Spleen (tissue), 7 donors: ENCODE measurements at regions not wholly inside any gene's neighbourhood (a gene's known extent, or its start where the extent isn't known, plus 50 kb on each side); places are given as distances from the start of the nearest gene placed in this dataset.

ENCODE experiments used
- POLR2A ChIP-seq, 3 donors: fragments of 450-650 bp; IDR thresholded peaks; one replicate each; pipeline ENCODE4 v1.5.1; 2017; ENCODE audit warnings: antibody characterized with exemption in 3 of 3, mild to moderate bottlenecking in 1 of 3
- POLR2AphosphoS5 ChIP-seq, 3 donors: sonication (generic); formaldehyde crosslinking; IDR thresholded peaks; one replicate each; pipeline ENCODE4 v1.5.1; 2017; ENCODE audit warnings: antibody characterized with exemption in 3 of 3
- TF ChIP-seq, protein P1 (sequence below), 11 experiments: fragments of 200-600 bp in 7 of 11; fragments of 450-650 bp in 4 of 11; sonication (generic) in 4 of 11; IDR thresholded peaks in 8 of 11; conservative IDR thresholded peaks in 3 of 11; 1 replicate in 7 of 11; 2 replicates in 4 of 11; pipeline versions ENCODE4 v1.4.0 to v1.8.0; 2016 to 2021; ENCODE audit warnings: antibody characterized with exemption in 11 of 11, inconsistent platforms in 4 of 11, mild to moderate bottlenecking in 1 of 11
- donor health status: DM: no; HTN: no; CAD: no; lungs with moderate emphysema.
- donor health status: DM: no; HTN: no; CAD: no.
- donor health status: DM: no; HTN: no; CAD: no.

GRCh38 chrX:45714866-45715265 lies 514.2 kb upstream of the DIPK2B start:
- TF ChIP-seq, protein P1, sequence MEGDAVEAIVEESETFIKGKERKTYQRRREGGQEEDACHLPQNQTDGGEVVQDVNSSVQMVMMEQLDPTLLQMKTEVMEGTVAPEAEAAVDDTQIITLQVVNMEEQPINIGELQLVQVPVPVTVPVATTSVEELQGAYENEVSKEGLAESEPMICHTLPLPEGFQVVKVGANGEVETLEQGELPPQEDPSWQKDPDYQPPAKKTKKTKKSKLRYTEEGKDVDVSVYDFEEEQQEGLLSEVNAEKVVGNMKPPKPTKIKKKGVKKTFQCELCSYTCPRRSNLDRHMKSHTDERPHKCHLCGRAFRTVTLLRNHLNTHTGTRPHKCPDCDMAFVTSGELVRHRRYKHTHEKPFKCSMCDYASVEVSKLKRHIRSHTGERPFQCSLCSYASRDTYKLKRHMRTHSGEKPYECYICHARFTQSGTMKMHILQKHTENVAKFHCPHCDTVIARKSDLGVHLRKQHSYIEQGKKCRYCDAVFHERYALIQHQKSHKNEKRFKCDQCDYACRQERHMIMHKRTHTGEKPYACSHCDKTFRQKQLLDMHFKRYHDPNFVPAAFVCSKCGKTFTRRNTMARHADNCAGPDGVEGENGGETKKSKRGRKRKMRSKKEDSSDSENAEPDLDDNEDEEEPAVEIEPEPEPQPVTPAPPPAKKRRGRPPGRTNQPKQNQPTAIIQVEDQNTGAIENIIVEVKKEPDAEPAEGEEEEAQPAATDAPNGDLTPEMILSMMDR (IDR thresholded peaks at IDR 0.05 in 8 of 11, conservative IDR thresholded peaks at IDR 0.05 in 3 of 11) = no peak
- no peak for TF ChIP-seq POLR2AphosphoS5 (IDR thresholded peaks at IDR 0.05)
- TF ChIP-seq POLR2A (IDR thresholded peaks at IDR 0.05) = no peak
